HepG2 (cell line): ENCODE measurements at regions not wholly inside any gene's neighbourhood (a gene's known extent, or its start where the extent isn't known, plus 50 kb on each side); places are given as distances from the start of the nearest gene placed in this dataset.

Experiments used
- ATAC-seq: fragments of 200-7000 bp; cut with Tn5 transposase; 3 replicates; pipeline ENCODE4 v1.9.1; 2020; ENCODE audit warnings: mild to moderate bottlenecking, moderate library complexity
- BruUV-seq: library from RNA; stranded (reverse); fragments of 400-500 nt; replicated peaks from 2 replicates; lab custom pipeline; 2021; lab: Mats Ljungman, UMichigan
- CTCF ChIA-PET: fragments of 300-600 bp; formaldehyde crosslinking; extraction: SDS; loops from one replicate; lab custom pipeline; 2021; ENCODE audit warnings: low total read pairs, inconsistent platforms, low intra/inter-chr PET ratio; lab: Yijun Ruan, JAX
- POLR2A ChIA-PET: fragments of 350-600 bp; sonication (Branson Sonifier 250); formaldehyde crosslinking; loops from one replicate; lab custom pipeline; 2020; ENCODE audit warnings: antibody characterized with exemption, inconsistent platforms; lab: Yijun Ruan, JAX
- DNase-seq: peaks from one replicate; pipeline ENCODE4 v3.0.0-alpha.2; 2015; ENCODE audit warnings: low spot score
- FAIRE-seq: peaks from 3 replicates; lab custom pipeline; 2011; peaks lifted over from hg19 to GRCh38; lab: Jason Lieb, UNC
- H2AFZ ChIP-seq: one replicate; pipeline ENCODE4 v1.6.1; 2011; ENCODE audit warnings: low read length, inconsistent platforms
- H3K27ac ChIP-seq: fragments of 300-600 bp; 3 replicates; pipeline ENCODE4 v1.8.0; 2011; ENCODE audit warnings: mixed run types, mild to moderate bottlenecking, mixed read lengths, low read length, inconsistent platforms; ENCODE audit not compliant: insufficient read depth; ENCODE audit errors: extremely low read length
- H3K27me3 ChIP-seq, 2 experiments: fragments of 200-600 bp in 1 of 2; 2 replicates in 1 of 2; 3 replicates in 1 of 2; pipeline versions ENCODE4 v1.6.0 to v1.8.0; 2011; ENCODE audit warnings: low read length in 2 of 2, mild to moderate bottlenecking in 2 of 2, moderate library complexity in 2 of 2, inconsistent platforms in 1 of 2; ENCODE audit not compliant: insufficient read depth in 2 of 2, control insufficient read depth in 1 of 2
- H3K36me3 ChIP-seq, 2 experiments: fragments of 200-600 bp in 1 of 2; replicated peaks in 1 of 2; 2 replicates in 1 of 2; 3 replicates in 1 of 2; pipeline versions ENCODE4 v1.5.1 to v1.8.0; 2011; ENCODE audit warnings: low read length in 2 of 2, inconsistent platforms in 1 of 2; ENCODE audit not compliant: insufficient read depth in 2 of 2, control insufficient read depth in 1 of 2
- H3K4me1 ChIP-seq: 2 replicates; pipeline ENCODE4 v1.5.1; 2012; ENCODE audit warnings: low read length, inconsistent platforms; ENCODE audit not compliant: insufficient read depth
- H3K4me2 ChIP-seq: 2 replicates; pipeline ENCODE4 v1.6.0; 2011; ENCODE audit warnings: low read depth, low read length, inconsistent platforms
- H3K4me3 ChIP-seq, 3 experiments: fragments of 200-600 bp in 1 of 3; sonication (generic), shearing (Covaris generic) in 1 of 3; replicated peaks in 1 of 3; 2 replicates each; pipeline ENCODE4 v1.5.1; 2011 to 2016; ENCODE audit warnings: low read length in 3 of 3, inconsistent platforms in 2 of 3, low read depth in 2 of 3, mild to moderate bottlenecking in 2 of 3, control low read depth in 1 of 3, mixed read lengths in 1 of 3; ENCODE audit not compliant: insufficient read depth in 1 of 3
- H3K79me2 ChIP-seq: one replicate; pipeline ENCODE4 v1.6.1; 2011; ENCODE audit warnings: low read length, inconsistent platforms; ENCODE audit not compliant: insufficient read depth
- H3K9ac ChIP-seq: 2 replicates; pipeline ENCODE4 v1.6.0; 2011; ENCODE audit warnings: mild to moderate bottlenecking, low read depth, low read length, inconsistent platforms; ENCODE audit not compliant: insufficient read depth
- H3K9me3 ChIP-seq: 2 replicates; pipeline ENCODE4 v1.5.1; 2012; ENCODE audit warnings: mild to moderate bottlenecking, low read length
- H4K20me1 ChIP-seq: 2 replicates; pipeline ENCODE4 v1.6.0; 2011; ENCODE audit warnings: inconsistent platforms, mild to moderate bottlenecking, low read length, moderate library complexity; ENCODE audit not compliant: insufficient read depth
- CSRNP2 ChIP-seq: sonication (generic); formaldehyde crosslinking; conservative IDR thresholded peaks from 2 replicates; pipeline ENCODE4 v1.8.0; 2022; ENCODE audit warnings: low read depth, missing genetic modification reagents
- EED ChIP-seq: sonication (generic); formaldehyde crosslinking; IDR thresholded peaks from 2 replicates; pipeline ENCODE4 v1.5.0; 2020; ENCODE audit warnings: mild to moderate bottlenecking, missing genetic modification reagents
- FLYWCH1 ChIP-seq: sonication (generic); formaldehyde crosslinking; IDR thresholded peaks from 2 replicates; pipeline ENCODE4 v1.8.1; 2023; ENCODE audit warnings: mild to moderate bottlenecking, missing genetic modification reagents
- PHF5A ChIP-seq: IDR thresholded peaks from one replicate; pipeline ENCODE4 v1.6.1; 2018; ENCODE audit warnings: low read depth, missing genetic modification reagents; ENCODE audit not compliant: unreplicated experiment
- RNF219 ChIP-seq: sonication (generic); formaldehyde crosslinking; IDR thresholded peaks from 2 replicates; pipeline ENCODE4 v1.5.0; 2020; ENCODE audit warnings: mild to moderate bottlenecking, missing genetic modification reagents
- YY1 ChIP-seq: IDR thresholded peaks from 2 replicates; pipeline ENCODE4 v1.6.1; 2011; ENCODE audit warnings: low read length, low read depth, moderate library complexity, mild to moderate bottlenecking; ENCODE audit not compliant: insufficient read depth, insufficient replicate concordance
- ZBTB49 ChIP-seq: sonication (generic); formaldehyde crosslinking; IDR thresholded peaks from 2 replicates; pipeline ENCODE4 v1.4.0; 2020; ENCODE audit warnings: missing genetic modification reagents, borderline replicate concordance
- ZNF280D ChIP-seq: sonication (generic); formaldehyde crosslinking; IDR thresholded peaks from 2 replicates; pipeline ENCODE4 v1.5.1; 2020; ENCODE audit warnings: mild to moderate bottlenecking, missing genetic modification reagents
- ZNF512 ChIP-seq: sonication (generic); formaldehyde crosslinking; IDR thresholded peaks from 2 replicates; pipeline ENCODE4 v1.4.0; 2020; ENCODE audit warnings: mild to moderate bottlenecking, missing genetic modification reagents
- WGBS: methylation state at CpG from one replicate; pipeline ENCODE4 v1.1.6; 2017; ENCODE audit warnings: low lambda C conversion rate; 5-methylcytosine and 5-hydroxymethylcytosine counted together
- in situ Hi-C: cut with HindIII; loops from 2 replicates; pipeline ENCODE4 v1.10.0; 2017; ENCODE audit warnings: low pct_unique_long_range_greater_than_20kb; ENCODE audit not compliant: extremely low pct_ligation_motif_present
- intact Hi-C: fragments of 100-400 bp; cut with micrococcal nuclease; formaldehyde crosslinking; loops from one replicate; pipeline ENCODE4 v1.10.0; 2022; ENCODE audit not compliant: unreplicated experiment

GRCh38 chr19:34034318-34034846 is 137.9 kb upstream of the LSM14A start:
- CTCF ChIA-PET = no interaction called here
- Histone ChIP-seq H3K27me3 (peaks cover 0 to 1% of the 10 kb centered on the region in 2 experiments; a peak in 2 of 5 replicates), H3K9me3 (no peaks in the 10 kb centered on the region), H3K4me3 (no peak overlapping the region), H3K9ac (no peak overlapping the region), H3K27ac (no peak overlapping the region), H3K79me2 (no peaks in the 10 kb centered on the region)
- no TSS peak for BruUV-seq
- TF ChIP-seq RNF219 (CRISPR knock-in tag) (no peak), FLYWCH1 (no peak), ZBTB49 (CRISPR knock-in tag) (no peak), YY1 (no peak), PHF5A (no peak), EED (no peak), CSRNP2 (CRISPR knock-in tag) (no peak), ZNF512 (CRISPR knock-in tag) (no peak), ZNF280D (no peak)
- TF ChIP-seq, all 625 proteins: peak for 0
- no CpG with 5 or more reads among the region's 2 CpGs for WGBS
- H3K4me2 ChIP-seq = no peak overlapping the region
- H4K20me1 ChIP-seq = no peaks in the 10 kb centered on the region
- no peaks in the 10 kb centered on the region for H3K4me1 ChIP-seq
- ATAC-seq = no peak
- DNase-seq = no peak
- H3K36me3 ChIP-seq = no peaks in the 10 kb centered on the region
- no peak overlapping the region for H2AFZ ChIP-seq
- intact Hi-C loops (no loop called here), in situ Hi-C loops (no loop called here)
- POLR2A ChIA-PET = no interaction called here
- no peak for FAIRE-seq
